Psoas muscle (tissue), 7 donors: ENCODE measurements at regions not wholly inside any gene's neighbourhood (a gene's known extent, or its start where the extent isn't known, plus 50 kb on each side); places are given as distances from the start of the nearest gene placed in this dataset.

Experiments
- ATAC-seq, 4 donors: fragments of 200-7000 bp; cut with Tn5 transposase; one replicate each; pipeline ENCODE4 v1.9.1; 2020; ENCODE audit warnings: moderate library complexity in 3 of 4, mild to moderate bottlenecking in 2 of 4
- DNase-seq, 2 donors: peaks; one replicate each; pipeline ENCODE4 v3.0.0-alpha.2; 2020
- H3K27ac ChIP-seq: fragments of 200-600 bp; one replicate; pipeline ENCODE4 v1.8.0; 2022
- H3K27me3 ChIP-seq, 3 donors: fragments of 200-600 bp in 1 of 3; one replicate each; pipeline versions ENCODE4 v1.6.1 to v1.8.0; 2013 to 2022; ENCODE audit warnings: low read length in 2 of 3, mild to moderate bottlenecking in 2 of 3, moderate library complexity in 1 of 3; ENCODE audit not compliant: insufficient read depth in 3 of 3
- H3K36me3 ChIP-seq, 2 donors: fragments of 200-600 bp in 1 of 2; one replicate each; pipeline versions ENCODE4 v1.6.1 to v1.8.0; 2013 to 2022; ENCODE audit warnings: low read depth in 1 of 2, mild to moderate bottlenecking in 1 of 2, moderate library complexity in 1 of 2; ENCODE audit not compliant: insufficient read depth in 1 of 2
- H3K4me1 ChIP-seq: fragments of 200-600 bp; one replicate; pipeline ENCODE4 v1.8.0; 2022
- H3K4me3 ChIP-seq: fragments of 200-600 bp; one replicate; pipeline ENCODE4 v1.8.0; 2022; ENCODE audit warnings: mild to moderate bottlenecking
- H3K9me3 ChIP-seq: fragments of 200-600 bp; one replicate; pipeline ENCODE4 v1.8.0; 2022
- WGBS, 3 donors: extraction: QIAGEN DNeasy Blood & Tissue Kit; methylation state at CpG; one replicate each; pipeline versions ENCODE4 v1.1.6 to v1.1.7; 2013; 5-methylcytosine and 5-hydroxymethylcytosine counted together
- intact Hi-C, 2 donors: fragments of 100-400 bp; cut with DNase I; formaldehyde crosslinking; loops; one replicate each; pipeline versions ENCODE4 v1.11.0 to v1.14.2; 2022
- TF ChIP-seq, protein P1 (sequence below): fragments of 200-600 bp; IDR thresholded peaks from one replicate; pipeline ENCODE4 v1.8.0; 2022; ENCODE audit warnings: antibody characterized with exemption
- donor health status: healthy with polysubstance abuse.
- donor health status: DM: no; HTN: no; CAD: no; lungs with moderate emphysema.
- donor health status: Bipolar disorder and iron deficiency.
- donor health status: healthy.
- donor health status: DM: yes; HTN: yes; CAD: no.
- donor health status: DM: no; HTN: no; CAD: no.
- donor health status: DM: yes; HTN: yes; CAD: no.

DNA sequence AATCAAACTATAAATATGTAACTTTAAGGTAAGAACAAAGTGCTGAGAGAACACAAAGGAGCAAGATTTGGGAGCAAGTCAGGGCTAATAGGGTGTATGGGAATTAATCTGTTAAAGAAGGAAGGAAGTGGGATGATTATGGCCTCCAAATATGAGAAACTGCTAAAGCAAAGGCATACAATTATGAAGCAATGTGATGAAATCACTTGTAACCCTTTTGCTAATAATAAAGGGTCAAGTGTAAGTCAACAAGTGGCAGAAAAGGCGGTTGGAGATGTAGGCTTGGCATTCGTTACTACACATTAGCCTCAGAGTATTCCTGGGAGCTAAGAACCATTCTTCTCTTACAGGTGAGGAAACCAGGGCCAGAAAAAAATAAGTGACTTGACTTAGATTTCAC is 1002.3 kb upstream of the TENM4 start:
- no peaks in the 10 kb centered on the region for H3K36me3 ChIP-seq
- H3K27ac ChIP-seq, result no peak overlapping the region
- WGBS, 3 donors, result 34 to 59% (median 48%) methylated on average over 2 of the region's 2 CpGs
- TF ChIP-seq, protein P1, sequence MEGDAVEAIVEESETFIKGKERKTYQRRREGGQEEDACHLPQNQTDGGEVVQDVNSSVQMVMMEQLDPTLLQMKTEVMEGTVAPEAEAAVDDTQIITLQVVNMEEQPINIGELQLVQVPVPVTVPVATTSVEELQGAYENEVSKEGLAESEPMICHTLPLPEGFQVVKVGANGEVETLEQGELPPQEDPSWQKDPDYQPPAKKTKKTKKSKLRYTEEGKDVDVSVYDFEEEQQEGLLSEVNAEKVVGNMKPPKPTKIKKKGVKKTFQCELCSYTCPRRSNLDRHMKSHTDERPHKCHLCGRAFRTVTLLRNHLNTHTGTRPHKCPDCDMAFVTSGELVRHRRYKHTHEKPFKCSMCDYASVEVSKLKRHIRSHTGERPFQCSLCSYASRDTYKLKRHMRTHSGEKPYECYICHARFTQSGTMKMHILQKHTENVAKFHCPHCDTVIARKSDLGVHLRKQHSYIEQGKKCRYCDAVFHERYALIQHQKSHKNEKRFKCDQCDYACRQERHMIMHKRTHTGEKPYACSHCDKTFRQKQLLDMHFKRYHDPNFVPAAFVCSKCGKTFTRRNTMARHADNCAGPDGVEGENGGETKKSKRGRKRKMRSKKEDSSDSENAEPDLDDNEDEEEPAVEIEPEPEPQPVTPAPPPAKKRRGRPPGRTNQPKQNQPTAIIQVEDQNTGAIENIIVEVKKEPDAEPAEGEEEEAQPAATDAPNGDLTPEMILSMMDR, result no peak
- DNase-seq (no peak), ATAC-seq (no peak)
- intact Hi-C loops, result no loop called here
- no peak overlapping the region for H3K4me3 ChIP-seq
- H3K9me3 ChIP-seq, result no peaks in the 10 kb centered on the region
- no peaks in the 10 kb centered on the region for H3K27me3 ChIP-seq
- H3K4me1 ChIP-seq, result no peaks in the 10 kb centered on the region

DNA sequence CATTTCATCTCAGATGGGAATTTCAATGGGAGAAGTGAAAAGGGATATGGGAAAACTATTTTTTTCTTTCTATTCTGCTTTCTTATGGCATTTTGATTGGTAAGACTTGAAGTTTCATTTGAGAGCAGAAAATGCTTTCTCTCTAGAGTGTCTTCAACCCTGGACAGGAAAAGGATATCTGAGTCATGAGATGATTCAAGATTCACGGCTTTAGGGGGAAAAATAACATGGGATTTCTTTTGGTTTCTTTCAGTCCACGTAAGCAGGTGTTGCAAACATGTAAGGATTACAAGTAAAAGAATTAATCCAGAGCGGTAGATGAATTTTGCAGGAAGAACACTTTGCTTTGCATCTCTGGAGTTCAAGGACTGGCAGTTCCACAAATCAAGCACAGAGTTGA is 1001.0 kb upstream of the TENM4 start:
- 56 to 63% (median 63%) methylated on average over 3 of the region's 3 CpGs for WGBS, 3 donors
- Histone ChIP-seq H3K27me3 (no peaks in the 10 kb centered on the region), H3K9me3 (no peaks in the 10 kb centered on the region), H3K36me3 (no peaks in the 10 kb centered on the region), H3K4me1 (no peaks in the 10 kb centered on the region), H3K27ac (no peak overlapping the region), H3K4me3 (no peak overlapping the region)
- intact Hi-C loops, result no loop called here
- TF ChIP-seq, protein P1, result no peak
- no peak for DNase-seq
- no peak for ATAC-seq

DNA sequence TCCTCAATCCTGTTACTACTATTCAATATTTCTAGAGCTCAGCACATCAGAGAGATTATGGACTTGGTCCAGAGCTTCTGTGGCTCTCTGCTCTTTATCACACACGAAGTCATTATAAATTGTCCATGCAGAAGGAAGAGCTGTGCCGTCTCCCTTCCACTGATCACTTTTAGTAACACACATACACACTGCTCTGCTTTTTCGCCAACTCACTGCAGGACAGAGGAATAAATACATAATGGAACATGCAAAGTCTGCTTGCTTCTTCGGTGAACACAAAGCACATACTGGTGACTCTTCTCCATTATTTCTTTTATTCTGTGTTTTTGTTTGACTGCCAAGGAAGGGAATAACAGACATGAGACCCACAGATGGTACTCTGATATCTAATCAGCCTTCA is 1000.0 kb upstream of the TENM4 start:
- no peak overlapping the region for H3K27ac ChIP-seq
- H3K27me3 ChIP-seq, result no peaks in the 10 kb centered on the region
- intact Hi-C loops, result no loop called here
- H3K36me3 ChIP-seq, result no peaks in the 10 kb centered on the region
- ATAC-seq, result no peak
- DNase-seq, result no peak
- no peaks in the 10 kb centered on the region for H3K9me3 ChIP-seq
- H3K4me3 ChIP-seq, result no peak overlapping the region
- no peaks in the 10 kb centered on the region for H3K4me1 ChIP-seq
- TF ChIP-seq, protein P1, result no peak
- WGBS, 3 donors, result 55 to 70% (median 63%) methylated on average over 4 of the region's 4 CpGs

DNA sequence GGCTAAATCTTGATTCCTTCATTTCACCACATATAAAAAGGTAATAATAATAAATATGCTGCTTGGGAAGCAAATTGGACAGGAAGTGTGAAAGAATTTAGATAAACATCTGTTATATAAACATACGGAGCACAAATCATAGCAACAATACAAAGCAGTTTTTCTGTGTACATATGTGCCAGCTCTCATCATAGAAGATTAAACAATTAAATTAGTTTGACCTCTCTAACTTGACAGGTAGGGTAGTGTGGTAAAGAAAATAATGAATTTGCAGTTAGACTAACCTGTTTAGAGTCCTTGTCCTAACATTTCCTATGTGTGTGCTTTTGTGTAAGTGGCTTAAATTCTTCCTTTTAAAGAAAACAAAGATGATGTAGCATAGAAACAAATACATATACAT is 995.7 kb upstream of the TENM4 start:
- no peak for ATAC-seq
- 50 to 70% (median 51%) methylated on average over 1 of the region's 1 CpG for WGBS, 3 donors
- intact Hi-C loops, result no loop called here

DNA sequence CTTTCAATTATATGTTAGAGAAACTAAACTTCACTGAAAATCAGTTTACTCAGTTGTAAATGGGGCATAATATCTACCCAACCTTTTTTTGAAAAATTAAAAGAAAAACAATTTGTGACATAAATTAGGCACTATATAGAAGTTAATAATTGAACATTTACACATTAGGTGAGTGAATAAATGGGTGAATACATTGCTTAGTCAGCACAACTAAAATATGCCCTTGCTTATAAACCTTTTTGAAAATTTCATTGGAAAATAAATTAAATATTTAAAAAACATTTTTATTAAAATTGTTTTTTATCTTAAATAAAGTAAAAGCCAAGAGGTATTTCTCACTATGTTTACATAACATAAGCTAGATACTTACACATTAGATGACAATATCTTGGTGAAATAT is 994.5 kb upstream of the TENM4 start:
- Histone ChIP-seq H3K27ac (no peak overlapping the region), H3K4me3 (no peak overlapping the region), H3K36me3 (no peaks in the 10 kb centered on the region), H3K27me3 (no peaks in the 10 kb centered on the region), H3K9me3 (no peaks in the 10 kb centered on the region), H3K4me1 (no peaks in the 10 kb centered on the region)
- no peak for ATAC-seq
- TF ChIP-seq, protein P1, result no peak
- no peak for DNase-seq
- intact Hi-C loops, result no loop called here

More for the DNA sequence above, 995.7 kb upstream of the TENM4 start:
- Histone ChIP-seq H3K27me3 (no peaks in the 10 kb centered on the region), H3K9me3 (no peaks in the 10 kb centered on the region), H3K4me1 (no peaks in the 10 kb centered on the region), H3K27ac (no peak overlapping the region), H3K4me3 (no peak overlapping the region), H3K36me3 (no peaks in the 10 kb centered on the region)
- DNase-seq, result no peak
- TF ChIP-seq, protein P1, result no peak
